Astrocyte of the spinal cord (primary cell): ENCODE measurements at regions not wholly inside any gene's neighbourhood (a gene's known extent, or its start where the extent isn't known, plus 50 kb on each side); places are given as distances from the start of the nearest gene placed in this dataset.
A peak's percentile ranks its signal among the peaks of the same experiment; 100 is the strongest.

Source experiments
- DNase-seq: peaks from one replicate; pipeline ENCODE4 v3.0.0; 2011; ENCODE audit warnings: low read depth, low spot score
- H3K4me3 ChIP-seq: 2 replicates; pipeline ENCODE4 v1.5.1; 2011; ENCODE audit warnings: low read depth, mild to moderate bottlenecking, low read length, moderate library complexity
- in situ Hi-C: cut with HindIII; loops from 2 replicates; pipeline ENCODE4 v1.10.0; 2017; ENCODE audit warnings: low sequenced_read_pairs
- TF ChIP-seq, protein P1 (sequence below): IDR thresholded peaks from 2 replicates; pipeline ENCODE4 v1.5.1; 2012; ENCODE audit warnings: low read depth, mild to moderate bottlenecking, low read length, inconsistent platforms

DNA sequence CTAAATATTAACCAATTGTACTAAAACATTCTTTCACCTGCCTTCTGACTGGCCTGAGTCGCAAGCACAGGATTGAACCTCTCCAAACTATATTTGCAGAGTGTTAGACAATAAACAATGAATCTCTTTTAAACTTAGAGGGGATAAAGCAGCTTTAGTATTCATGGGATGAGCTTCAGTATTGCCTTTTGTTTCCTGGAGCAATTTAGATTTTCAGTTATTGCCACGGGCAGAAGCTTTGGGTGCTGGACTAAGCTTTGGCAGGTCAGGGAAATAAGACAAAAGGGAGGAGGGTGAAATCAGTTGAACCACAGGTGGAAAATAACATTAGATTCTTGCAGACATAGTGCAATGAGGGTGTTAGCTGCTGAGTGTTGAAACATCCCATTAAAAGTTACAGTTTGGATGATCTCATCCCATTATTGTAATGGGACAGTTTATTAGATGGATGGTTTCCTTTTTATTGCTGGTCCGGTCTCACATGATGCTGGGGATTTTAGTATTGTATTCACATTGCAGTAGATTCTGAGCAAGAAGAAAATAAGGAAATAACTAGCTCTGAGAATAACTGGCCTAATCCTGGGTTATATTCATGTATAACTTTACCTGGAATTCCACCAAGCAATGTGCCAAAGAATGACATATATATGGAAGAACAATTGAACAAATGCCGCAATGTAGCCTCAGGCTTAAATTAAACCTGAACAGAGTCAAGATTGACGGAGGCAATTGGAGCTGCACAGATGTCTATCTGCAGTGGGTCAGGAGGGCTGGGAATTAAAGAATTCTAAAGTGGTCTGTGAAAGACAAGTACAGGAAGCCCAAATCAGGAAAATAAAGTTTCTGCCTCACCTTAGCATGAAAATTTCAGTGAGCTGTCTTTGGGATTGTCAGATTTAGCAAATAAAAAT lies 1092.8 kb upstream of the SEL1L start:
- H3K4me3 ChIP-seq: no peak overlapping the region
- DNase-seq: no peak
- TF ChIP-seq, protein P1, sequence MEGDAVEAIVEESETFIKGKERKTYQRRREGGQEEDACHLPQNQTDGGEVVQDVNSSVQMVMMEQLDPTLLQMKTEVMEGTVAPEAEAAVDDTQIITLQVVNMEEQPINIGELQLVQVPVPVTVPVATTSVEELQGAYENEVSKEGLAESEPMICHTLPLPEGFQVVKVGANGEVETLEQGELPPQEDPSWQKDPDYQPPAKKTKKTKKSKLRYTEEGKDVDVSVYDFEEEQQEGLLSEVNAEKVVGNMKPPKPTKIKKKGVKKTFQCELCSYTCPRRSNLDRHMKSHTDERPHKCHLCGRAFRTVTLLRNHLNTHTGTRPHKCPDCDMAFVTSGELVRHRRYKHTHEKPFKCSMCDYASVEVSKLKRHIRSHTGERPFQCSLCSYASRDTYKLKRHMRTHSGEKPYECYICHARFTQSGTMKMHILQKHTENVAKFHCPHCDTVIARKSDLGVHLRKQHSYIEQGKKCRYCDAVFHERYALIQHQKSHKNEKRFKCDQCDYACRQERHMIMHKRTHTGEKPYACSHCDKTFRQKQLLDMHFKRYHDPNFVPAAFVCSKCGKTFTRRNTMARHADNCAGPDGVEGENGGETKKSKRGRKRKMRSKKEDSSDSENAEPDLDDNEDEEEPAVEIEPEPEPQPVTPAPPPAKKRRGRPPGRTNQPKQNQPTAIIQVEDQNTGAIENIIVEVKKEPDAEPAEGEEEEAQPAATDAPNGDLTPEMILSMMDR: no peak
- in situ Hi-C loops: no loop called here

DNA sequence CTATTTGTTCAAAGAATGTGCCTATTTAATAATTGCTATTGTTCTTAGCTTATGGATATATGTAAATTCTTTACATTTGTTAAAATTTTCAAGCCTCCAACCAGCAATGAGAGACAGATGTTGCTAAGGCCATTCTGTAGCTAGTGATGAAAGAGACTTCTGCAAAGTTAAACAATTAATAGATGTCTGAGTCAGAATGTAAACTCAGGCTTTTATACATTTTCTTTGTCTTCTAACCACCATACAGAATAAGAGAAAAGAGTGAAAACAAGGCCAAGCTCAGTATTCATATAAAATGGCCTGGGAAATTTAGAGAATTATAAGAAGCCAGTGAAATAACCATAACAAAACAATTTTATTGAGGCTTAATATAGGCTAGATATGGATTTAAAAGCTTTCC lies 1102.3 kb upstream of the SEL1L start:
- no peak for DNase-seq
- in situ Hi-C loops: no loop called here
- TF ChIP-seq, protein P1: no peak
- H3K4me3 ChIP-seq: no peak overlapping the region

DNA sequence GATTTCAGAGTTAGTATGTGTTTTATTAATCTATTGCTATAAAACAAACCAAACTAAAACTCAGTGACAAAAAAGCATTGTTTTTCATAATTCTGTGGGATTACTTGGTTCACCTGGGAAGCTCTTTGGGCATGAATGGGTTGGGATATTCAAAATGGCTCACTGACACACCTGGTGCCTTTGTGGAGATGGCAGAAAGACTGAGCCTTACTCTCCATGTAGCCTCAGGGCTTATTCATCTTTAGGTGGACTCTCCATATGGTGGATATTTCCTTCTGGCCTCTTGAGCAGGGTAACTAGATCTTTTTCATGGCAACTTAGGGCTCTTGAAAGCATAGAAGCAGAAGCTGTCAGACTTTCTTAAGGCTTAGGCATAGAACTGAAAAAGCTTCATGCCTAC lies 1102.8 kb upstream of the SEL1L start:
- TF ChIP-seq, protein P1: no peak
- in situ Hi-C loops: no loop called here
- DNase-seq: no peak
- H3K4me3 ChIP-seq: no peak overlapping the region

DNA sequence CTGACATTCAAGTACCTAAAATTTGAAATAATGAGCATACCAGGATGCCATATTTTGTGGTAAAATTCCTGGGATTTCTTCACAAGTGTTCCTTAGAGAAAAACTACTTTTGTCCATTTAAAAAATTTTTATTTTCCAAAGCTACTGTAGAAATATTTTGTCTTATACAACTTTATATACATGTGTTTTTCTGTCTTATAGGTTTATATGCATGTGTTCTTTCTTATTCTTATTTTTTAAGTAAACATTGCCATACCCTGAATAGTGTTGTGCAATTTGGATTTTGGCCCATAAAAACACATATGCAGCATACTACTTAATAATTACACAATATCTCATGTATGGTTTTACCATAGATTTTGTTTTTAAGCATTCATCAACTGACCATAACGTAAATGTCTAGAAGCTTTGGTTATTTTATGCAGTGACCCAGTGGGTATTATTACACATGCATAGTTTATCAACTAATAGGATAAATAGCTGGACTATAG lies 1107.4 kb upstream of the SEL1L start:
- H3K4me3 ChIP-seq: no peak overlapping the region
- in situ Hi-C loops: no loop called here
- no peak for DNase-seq
- TF ChIP-seq, protein P1: no peak

DNA sequence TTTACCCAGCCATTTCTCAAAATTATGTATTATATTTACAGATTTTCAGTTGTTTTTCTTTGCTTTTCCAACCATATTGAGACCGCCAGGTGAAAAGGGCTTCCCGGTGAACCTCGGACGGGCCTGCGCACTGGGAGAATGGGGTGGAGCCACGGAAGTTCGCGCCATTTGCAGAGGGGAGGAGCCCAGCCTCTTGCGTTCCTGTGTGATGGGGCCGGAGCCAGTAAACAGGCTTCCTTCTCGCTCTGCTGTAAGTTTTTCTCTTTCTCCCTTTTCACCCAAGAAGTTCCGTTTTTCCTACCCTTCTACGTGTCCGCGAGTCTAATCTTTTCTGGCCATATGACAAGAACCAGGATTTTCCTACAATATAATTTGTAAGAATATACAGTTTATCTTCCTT lies 1108.8 kb upstream of the SEL1L start:
- DNase-seq: peak; percentile 8
- in situ Hi-C loops: no loop called here
- TF ChIP-seq, protein P1: no peak
- peak overlapping the region; percentile 23 for H3K4me3 ChIP-seq

DNA sequence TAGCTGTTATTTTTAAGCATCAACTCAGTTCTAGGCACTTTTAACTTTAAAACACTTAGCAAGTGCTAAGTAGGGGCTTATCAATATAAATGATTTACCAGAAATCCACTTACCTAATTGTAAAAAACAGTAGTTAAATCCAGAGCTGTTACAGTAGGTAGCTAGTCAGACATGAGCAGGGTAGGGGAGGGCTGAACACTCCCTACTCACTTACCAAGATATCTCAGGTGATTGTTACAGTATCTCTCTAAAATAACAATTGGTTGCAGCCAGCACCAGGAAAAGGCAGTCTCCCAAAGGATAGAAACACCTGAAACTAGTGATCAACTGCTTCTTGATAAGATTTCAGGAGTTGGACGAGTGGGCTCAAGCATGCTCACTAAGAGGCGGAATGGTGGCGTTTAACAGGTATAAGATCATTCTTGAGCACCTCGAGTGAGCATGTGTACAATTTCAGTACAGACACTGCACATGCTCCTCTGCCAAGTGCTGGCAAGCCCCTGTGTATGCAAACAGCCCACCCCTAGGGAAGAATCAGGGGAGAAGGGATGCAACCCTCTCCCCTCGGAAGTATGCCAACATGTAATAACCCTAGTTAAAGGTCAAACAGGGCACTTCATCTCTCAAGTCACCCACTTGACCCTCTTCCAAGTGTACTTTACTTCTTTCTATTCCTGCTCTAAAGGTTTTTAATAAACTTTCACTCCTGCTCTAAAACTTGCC lies 1113.6 kb upstream of the SEL1L start:
- no peak for DNase-seq
- TF ChIP-seq, protein P1: no peak
- in situ Hi-C loops: no loop called here
- no peak overlapping the region for H3K4me3 ChIP-seq
